ENCODE measurements at regions not wholly inside any gene's neighbourhood (a gene's known extent, or its start where the extent isn't known, plus 50 kb on each side); places are given as distances from the start of the nearest gene placed in this dataset.

GRCh38 chr1:36620142-36620541, 137.4 kb upstream of the CSF3R start:
- TF ChIP-seq CTCF (IDR thresholded peaks at IDR 0.05): no peak
- TF ChIP-seq EZH2 (IDR thresholded peaks at IDR 0.05; ENCODE audit: borderline replicate concordance, insufficient read depth, low read depth, low read length, poor library complexity, severe bottlenecking): no peak

Measured in B cell (primary cell).